RKO (cell line): ENCODE measurements at regions not wholly inside any gene's neighbourhood (a gene's known extent, or its start where the extent isn't known, plus 50 kb on each side); places are given as distances from the start of the nearest gene placed in this dataset.

ENCODE experiments used
- DNase-seq: peaks from one replicate; pipeline ENCODE4 v3.0.0-alpha.2; 2016; ENCODE audit warnings: low spot score

GRCh38 chr2:7974936-7975335 is 706.9 kb upstream of the ID2 start:
- DNase-seq: no peak

GRCh38 chr2:7976206-7976605 is 705.6 kb upstream of the ID2 start:
- DNase-seq: no peak

GRCh38 chr2:7977981-7978380 is 703.9 kb upstream of the ID2 start:
- no peak for DNase-seq

DNA sequence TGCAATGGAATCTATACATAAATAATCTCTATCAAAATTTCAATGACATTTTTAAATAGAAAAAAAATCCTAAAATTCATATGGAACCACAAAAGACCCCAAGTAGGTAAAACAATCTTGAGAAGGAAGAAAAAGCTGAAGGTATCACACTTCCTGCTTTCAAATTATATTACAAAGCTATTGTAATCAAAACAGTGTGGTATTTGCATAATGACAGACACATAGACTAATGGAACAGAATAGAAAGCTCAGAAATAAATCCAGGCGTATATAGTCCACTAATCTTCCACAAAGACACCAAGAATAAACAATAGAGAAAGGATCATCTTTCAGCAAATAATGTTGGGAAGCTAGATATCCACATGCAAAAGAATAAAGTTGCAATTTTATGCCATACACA is 699.8 kb upstream of the ID2 start:
- DNase-seq: no peak

DNA sequence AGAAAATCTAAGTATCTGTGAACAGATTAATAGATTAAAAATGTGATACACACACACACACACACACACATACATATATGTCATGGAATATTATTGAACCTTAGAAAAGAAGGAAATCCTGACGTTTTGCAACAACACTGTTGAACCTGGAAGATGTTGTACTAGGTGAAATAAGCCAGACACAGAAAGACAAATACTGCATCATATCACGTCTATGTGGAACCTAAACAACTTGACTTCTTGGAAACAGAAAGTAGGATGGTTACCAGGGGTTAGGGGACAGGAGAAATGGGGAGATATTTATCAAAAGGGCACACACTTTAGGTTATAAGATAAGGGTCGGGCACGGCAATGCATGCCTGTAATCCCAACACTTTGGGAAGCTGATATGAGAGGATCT is 698.4 kb upstream of the ID2 start:
- no peak for DNase-seq

DNA sequence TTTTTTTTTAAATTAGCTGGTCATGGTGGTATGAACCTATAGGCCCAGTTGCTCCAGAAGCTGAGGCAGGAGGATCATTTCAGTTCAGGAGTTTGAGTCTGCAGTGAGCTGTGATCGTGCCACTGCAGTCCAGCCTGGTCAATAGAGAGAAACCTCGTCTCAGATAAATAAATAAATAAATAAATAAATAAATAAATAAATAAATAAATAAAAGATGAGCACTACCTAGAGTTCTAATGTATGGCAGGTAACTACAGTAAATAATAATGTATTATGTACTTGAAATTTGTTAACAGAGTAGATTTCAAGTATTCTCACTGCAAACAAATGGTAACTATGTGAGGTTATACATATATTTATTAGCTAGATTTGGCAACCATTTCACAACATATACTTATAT is 697.9 kb upstream of the ID2 start:
- DNase-seq: no peak

DNA sequence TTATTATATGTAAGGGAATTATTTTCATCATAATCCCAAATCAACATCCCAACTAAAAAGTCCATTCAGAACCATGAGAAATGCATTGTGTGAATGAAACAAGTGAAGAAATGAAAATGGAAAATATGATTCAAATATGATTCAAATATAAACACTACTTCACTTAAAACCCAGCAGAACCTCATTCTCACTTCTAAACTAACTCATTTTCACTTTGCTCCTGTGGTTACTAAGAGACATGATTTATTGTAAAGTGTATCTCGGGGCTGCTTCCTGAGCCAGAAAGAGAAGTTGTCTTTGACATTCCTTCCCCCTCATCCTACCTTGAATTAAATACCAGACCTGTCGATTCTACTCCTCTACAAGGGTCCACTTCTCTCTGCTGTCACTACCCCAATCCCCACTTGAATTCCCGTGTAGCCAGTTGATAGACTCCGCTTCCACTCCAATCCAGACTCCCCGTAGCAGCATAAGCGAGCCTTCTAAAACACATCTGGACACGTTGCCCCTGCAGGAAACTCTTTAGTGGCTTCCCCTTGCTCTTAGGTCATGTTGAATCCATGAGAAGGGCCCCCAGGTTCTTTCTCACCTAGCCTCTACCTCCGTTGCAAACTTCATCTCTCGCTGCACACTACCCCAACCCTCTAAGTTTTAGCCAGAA is 697.0 kb upstream of the ID2 start:
- no peak for DNase-seq

DNA sequence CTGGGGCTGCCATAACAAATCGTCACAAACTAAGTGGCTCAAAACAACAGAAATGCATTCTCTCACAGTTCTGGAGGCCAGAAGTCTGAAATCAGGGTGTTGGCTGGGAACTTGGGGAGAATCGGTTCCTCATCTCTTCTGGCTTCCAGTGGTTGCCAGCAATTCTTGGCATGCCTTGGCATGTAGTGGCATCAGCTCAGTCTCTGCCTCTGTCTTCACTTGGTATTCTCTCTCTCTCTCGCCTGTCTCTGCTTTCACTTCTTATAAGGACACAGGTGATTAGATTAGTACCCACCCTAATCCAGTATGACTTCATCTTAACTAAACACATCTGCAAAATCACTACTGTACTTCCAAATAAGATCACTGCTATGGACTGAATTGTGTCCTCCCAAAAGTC is 695.4 kb upstream of the ID2 start:
- no peak for DNase-seq

- no peak for DNase-seq
These were observed 693.9 kb upstream of the ID2 start for GRCh38 chr2:7987992-7988391.

GRCh38 chr2:7988440-7988839 is 693.4 kb upstream of the ID2 start:
- no peak for DNase-seq

DNA sequence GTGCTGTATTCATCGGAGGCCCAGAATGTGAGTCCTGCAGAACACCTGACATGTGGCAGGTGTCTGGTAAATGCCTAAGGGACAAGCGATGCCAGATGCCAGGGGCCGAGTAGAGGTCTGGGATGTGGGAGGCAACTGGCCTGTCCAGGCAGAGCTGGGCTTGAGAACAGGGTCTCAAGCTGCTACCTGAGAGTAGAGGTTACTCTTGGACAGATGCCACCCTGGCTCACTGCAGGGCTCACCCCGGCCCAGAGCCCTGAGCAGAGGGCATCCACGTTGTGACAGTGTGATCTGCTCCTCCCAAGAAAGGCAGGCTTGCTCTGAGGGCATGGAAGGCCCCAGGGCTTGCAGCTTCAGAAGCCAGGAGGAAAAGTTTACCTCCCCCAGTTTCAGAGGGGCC is 692.0 kb upstream of the ID2 start:
- DNase-seq: no peak

DNA sequence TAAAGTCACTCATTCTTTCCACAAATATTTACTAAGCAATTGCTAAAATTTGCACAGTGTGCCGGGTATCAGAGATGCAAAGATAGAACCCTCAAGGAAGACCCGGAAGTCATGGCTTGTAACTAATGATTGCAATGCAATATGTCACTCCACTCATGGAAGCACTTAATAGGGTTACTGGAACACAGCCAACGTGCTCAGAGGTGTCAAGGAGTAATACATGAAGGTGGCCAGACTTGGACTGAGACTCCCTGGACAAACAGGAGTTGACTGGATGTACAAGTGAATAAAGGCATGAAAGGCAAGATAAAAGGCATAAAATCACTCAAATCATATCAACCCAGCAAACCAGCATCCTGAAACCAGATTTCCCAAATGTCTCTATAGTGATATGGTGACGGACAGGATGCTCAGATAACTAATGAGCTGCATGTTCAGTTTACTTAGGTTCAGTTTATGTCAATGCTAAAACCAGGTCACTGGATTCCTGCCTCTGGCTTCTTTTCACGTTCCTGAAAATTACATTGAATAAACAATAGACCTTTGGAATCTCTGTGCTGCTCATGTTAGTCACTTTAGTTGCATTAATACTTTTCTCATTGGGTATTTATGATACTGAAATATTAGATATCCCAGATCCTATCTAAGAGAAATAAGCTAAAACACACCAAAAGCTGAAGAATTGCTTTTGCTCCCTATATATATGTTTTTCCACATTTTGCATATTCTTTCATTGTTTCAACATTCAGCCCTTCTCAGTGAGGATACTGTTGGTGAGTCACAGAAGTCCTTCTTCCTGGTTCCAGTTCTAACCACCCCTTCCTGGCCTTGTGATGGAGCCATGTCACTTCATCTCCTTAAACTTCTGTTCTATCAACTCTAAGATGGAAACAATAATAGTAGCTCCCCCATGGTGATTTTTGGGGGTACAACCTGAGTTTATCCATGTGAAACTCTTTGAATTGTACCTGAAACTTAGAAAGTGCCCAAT is 688.9 kb upstream of the ID2 start:
- no peak for DNase-seq

GRCh38 chr2:7994397-7994951 is 687.4 kb upstream of the ID2 start:
- no peak for DNase-seq

- DNase-seq: no peak
These were observed 684.6 kb upstream of the ID2 start for GRCh38 chr2:7997279-7997678.

DNA sequence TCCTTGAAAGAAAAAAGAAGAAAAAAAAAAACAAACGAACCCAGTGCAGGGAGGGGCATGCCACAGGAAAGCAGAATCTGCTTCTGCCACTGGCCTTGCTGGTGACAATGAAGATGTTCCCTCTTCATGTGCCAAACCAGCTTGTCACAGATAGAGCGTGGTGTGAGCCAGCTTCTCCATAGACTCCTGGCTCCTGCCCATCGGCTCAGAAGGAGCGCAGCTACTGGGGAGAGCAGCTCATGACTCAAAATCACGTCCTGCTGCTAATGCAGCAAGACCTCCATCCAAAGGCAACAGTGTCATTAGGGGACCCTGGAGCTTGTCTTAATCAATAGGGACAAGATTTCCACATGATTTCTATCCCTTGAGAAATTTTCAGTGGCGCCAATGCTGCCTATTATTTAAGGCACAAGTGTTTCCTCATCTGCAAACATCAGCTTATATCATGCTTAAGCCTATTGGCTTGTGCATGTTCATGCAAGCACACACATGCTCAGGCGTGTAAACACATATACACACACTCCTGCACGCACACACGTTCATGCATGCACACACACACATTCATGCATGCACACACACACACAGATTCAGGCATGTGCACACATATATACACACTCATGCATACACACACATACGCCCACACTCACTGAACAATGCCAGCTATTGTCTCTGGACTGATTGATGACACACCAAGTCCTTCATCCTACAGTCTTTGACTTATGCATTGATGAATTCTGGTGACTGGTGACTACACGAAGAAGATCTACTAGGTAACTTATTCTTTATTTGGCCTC is 682.0 kb upstream of the ID2 start:
- no peak for DNase-seq

- peak; percentile 8 for DNase-seq
These were observed 681.0 kb upstream of the ID2 start for GRCh38 chr2:8000870-8001269.

- DNase-seq: no peak
These were observed 679.0 kb upstream of the ID2 start for GRCh38 chr2:8002765-8003393.

DNA sequence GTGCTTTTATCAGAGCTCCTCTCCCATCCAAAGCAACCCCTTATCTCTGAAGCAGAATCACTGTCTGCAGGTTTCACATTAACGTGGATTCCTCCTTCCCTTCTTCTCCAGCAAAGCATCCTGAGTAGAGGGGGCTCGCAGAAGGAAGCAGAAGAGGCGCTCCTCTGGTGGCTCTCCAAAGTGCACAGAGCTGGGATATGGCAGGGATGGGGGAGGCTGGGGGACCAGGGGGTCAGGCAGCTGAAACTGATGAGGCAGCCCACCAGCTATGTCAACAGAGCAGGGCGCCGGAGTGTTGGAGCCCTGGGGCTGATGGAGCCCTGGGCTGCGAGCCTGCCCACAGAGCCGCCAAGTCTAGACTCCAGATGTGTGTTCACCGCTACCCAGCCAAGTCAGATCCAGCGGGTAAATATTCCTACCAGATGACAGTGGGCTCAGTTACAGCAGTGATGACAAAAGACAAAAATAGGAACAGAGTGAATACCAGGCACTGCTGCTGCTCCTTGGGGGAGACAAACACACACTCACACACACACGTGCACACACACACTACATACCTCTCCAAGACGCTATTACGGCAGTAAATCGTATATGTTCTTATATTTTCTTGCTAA is 678.3 kb upstream of the ID2 start:
- DNase-seq: no peak

- DNase-seq: peak; percentile 7
These were observed 677.6 kb upstream of the ID2 start for GRCh38 chr2:8004250-8004681.

DNA sequence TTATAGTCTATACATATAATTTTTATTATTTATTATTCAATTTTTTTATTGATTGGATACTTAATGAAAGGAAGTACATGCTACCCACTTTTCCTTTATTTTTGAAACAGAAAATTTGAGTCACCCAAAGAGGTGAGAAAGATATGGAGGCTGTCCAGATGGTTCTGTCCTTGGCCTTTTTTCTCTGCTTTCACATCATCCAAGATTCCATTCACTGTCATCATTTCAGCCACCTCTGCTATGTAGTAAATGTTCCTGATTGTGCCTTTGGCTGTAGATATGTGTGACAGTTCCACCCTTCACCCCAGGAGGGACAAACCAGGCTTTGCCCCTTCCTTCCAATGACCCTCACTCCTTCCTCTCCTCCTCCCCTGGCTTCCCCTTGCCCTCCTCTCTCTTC is 675.7 kb upstream of the ID2 start:
- DNase-seq: no peak

DNA sequence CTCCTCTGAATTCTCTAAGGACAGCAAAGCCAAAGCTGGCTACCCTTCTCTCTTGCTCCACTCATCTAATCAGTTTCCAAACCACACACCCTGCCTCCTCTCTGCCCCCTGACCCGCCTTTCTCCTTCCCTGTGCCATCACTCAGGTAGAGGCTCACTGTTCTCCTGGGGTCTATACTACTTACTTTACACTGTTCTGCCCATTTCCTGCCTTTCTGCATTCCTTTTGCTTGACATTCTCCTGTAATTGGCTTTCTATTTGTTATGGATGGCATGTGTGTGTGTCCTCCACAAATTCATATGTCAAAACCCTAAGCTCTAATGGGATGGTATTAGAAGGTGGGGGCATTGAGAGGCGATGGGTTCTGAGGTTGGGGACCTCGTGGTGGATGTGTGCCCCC is 675.2 kb upstream of the ID2 start:
- DNase-seq: no peak
